ENCODE measurements at regions not wholly inside any gene's neighbourhood (a gene's known extent, or its start where the extent isn't known, plus 50 kb on each side); places are given as distances from the start of the nearest gene placed in this dataset.

- Histone ChIP-seq H3K36me3 (ENCODE audit: control insufficient read depth in 2 of 2, extremely low read depth in 1 of 2, insufficient read depth in 2 of 2, low read length in 2 of 2) (no peaks in the 10 kb centered on the region), H3K9me3 (ENCODE audit: control insufficient read depth, low read depth, low read length) (no peaks in the 10 kb centered on the region), H2AFZ (ENCODE audit: control insufficient read depth, low read length) (no peak overlapping the region), H3K9me1 (ENCODE audit: control insufficient read depth, extremely low read depth, insufficient read depth, low read length) (no peaks in the 10 kb centered on the region), H3K4me3 (ENCODE audit: control insufficient read depth in 2 of 3, extremely low read depth in 1 of 3, insufficient read depth in 2 of 3, low read depth in 1 of 3, low read length in 3 of 3) (no peak overlapping the region), H3K9ac (ENCODE audit: control insufficient read depth, extremely low read depth, insufficient read depth, low read length) (no peak overlapping the region), H3K79me2 (ENCODE audit: control insufficient read depth, insufficient read depth, low read length) (no peaks in the 10 kb centered on the region), H4K20me1 (ENCODE audit: control insufficient read depth, extremely low read depth, insufficient read depth, low read length) (no peaks in the 10 kb centered on the region), H3K27me3 (ENCODE audit: control insufficient read depth, extremely low read depth, insufficient read depth, low read length) (peaks cover 5% of the 10 kb centered on the region), H3K4me1 (ENCODE audit: control insufficient read depth, extremely low read depth, insufficient read depth, low read length) (no peaks in the 10 kb centered on the region), H3K4me2 (ENCODE audit: control insufficient read depth, extremely low read depth, insufficient read depth, low read depth, low read length) (no peak overlapping the region), H3K27ac (ENCODE audit: control insufficient read depth, insufficient read depth, low read length) (no peak overlapping the region)
- DNase-seq (ENCODE audit: low read depth, low spot score) (no peak), FAIRE-seq (peak; percentile 32)
- dilution Hi-C loops (cut with MboI; ENCODE audit: extremely low pct_ligation_motif_present, low sequenced_read_pairs), result no loop called here
- no peak for TF ChIP-seq EZH2 (IDR thresholded peaks at IDR 0.05; ENCODE audit: low read length)
- TF ChIP-seq CTCF (optimal IDR thresholded peaks at IDR 0.05 in 1 of 3, IDR thresholded peaks at IDR 0.05 in 1 of 3, conservative IDR thresholded peaks at IDR 0.05 in 1 of 3; ENCODE audit: extremely low read depth in 1 of 3, insufficient read depth in 2 of 3, low read length in 3 of 3), result peak; percentile 53 to 66 (median 61)
These were observed 147.8 kb downstream of the TMEM38B start for GRCh38 chr9:105842023-105842644.

GRCh38 chr9:105846825-105847224, 152.5 kb downstream of the TMEM38B start:
- no peak for DNase-seq (ENCODE audit: low read depth, low spot score)
- H3K4me3 ChIP-seq (ENCODE audit: control insufficient read depth in 2 of 3, extremely low read depth in 1 of 3, insufficient read depth in 2 of 3, low read depth in 1 of 3, low read length in 3 of 3), result no peak overlapping the region

More at GRCh38 chr9:105846825-105847224, 152.5 kb downstream of the TMEM38B start:
- dilution Hi-C loops (cut with MboI; ENCODE audit: extremely low pct_ligation_motif_present, low sequenced_read_pairs), result no loop called here
- Histone ChIP-seq H3K36me3 (ENCODE audit: control insufficient read depth in 2 of 2, extremely low read depth in 1 of 2, insufficient read depth in 2 of 2, low read length in 2 of 2) (no peaks in the 10 kb centered on the region), H2AFZ (ENCODE audit: control insufficient read depth, low read length) (no peak overlapping the region), H4K20me1 (ENCODE audit: control insufficient read depth, extremely low read depth, insufficient read depth, low read length) (no peaks in the 10 kb centered on the region), H3K4me1 (ENCODE audit: control insufficient read depth, extremely low read depth, insufficient read depth, low read length) (no peaks in the 10 kb centered on the region), H3K9ac (ENCODE audit: control insufficient read depth, extremely low read depth, insufficient read depth, low read length) (no peak overlapping the region), H3K27ac (ENCODE audit: control insufficient read depth, insufficient read depth, low read length) (no peak overlapping the region), H3K27me3 (ENCODE audit: control insufficient read depth, extremely low read depth, insufficient read depth, low read length) (no peaks in the 10 kb centered on the region), H3K79me2 (ENCODE audit: control insufficient read depth, insufficient read depth, low read length) (no peaks in the 10 kb centered on the region), H3K9me1 (ENCODE audit: control insufficient read depth, extremely low read depth, insufficient read depth, low read length) (no peaks in the 10 kb centered on the region), H3K9me3 (ENCODE audit: control insufficient read depth, low read depth, low read length) (no peaks in the 10 kb centered on the region), H3K4me2 (ENCODE audit: control insufficient read depth, extremely low read depth, insufficient read depth, low read depth, low read length) (no peak overlapping the region)
- FAIRE-seq, result no peak
- no peak for TF ChIP-seq EZH2 (IDR thresholded peaks at IDR 0.05; ENCODE audit: low read length)
- no peak for TF ChIP-seq CTCF (optimal IDR thresholded peaks at IDR 0.05 in 1 of 3, IDR thresholded peaks at IDR 0.05 in 1 of 3, conservative IDR thresholded peaks at IDR 0.05 in 1 of 3; ENCODE audit: extremely low read depth in 1 of 3, insufficient read depth in 2 of 3, low read length in 3 of 3)
